ENCODE measurements at regions not wholly inside any gene's neighbourhood (a gene's known extent, or its start where the extent isn't known, plus 50 kb on each side); places are given as distances from the start of the nearest gene placed in this dataset.
"Not testable (repeated sequence)": the region's sequence is repeated elsewhere in the genome, so short reads cannot be mapped to it uniquely, and the experiment has no call there.

DNA sequence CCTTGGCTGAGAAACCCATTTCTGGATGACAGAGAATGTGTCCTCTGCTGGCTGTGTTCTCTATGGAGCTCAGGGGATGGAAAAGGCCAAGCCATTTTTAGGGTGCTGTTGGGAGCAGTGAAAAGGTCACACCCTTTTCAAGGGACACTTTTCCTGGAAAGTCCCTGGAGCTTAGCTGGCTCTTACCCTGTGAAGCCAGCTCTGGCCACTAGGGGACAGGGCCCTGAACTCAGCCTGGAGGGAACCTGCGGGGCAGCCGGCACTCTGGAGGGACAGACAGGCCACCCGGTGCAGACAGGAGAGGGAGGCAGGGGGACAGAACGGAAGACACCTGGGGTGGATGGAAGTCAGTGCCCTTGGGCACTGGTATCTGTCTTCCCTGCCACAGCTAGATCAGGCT is 95.3 kb upstream of the ZSCAN2 start:
- not testable (repeated sequence) for H3K36me3 ChIP-seq (ENCODE audit: control insufficient read depth, insufficient read depth, low read length)

GRCh38 chr15:84512324-84512723 is 88.5 kb upstream of the ZSCAN2 start:
- H3K4me1 ChIP-seq (ENCODE audit: control insufficient read depth, insufficient read depth, low read length); H3K9me3 ChIP-seq (ENCODE audit: control insufficient read depth, low read depth, low read length); H3K4me3 ChIP-seq (ENCODE audit: low read length); DNase-seq; H3K36me3 ChIP-seq (ENCODE audit: control insufficient read depth, insufficient read depth, low read length); H3K27ac ChIP-seq (ENCODE audit: low read length); H3K27me3 ChIP-seq (ENCODE audit: control insufficient read depth, insufficient read depth, low read length): not testable (repeated sequence)
- no CpG with 5 or more reads among the region's 9 CpGs for WGBS (ENCODE audit: insufficient coverage, low lambda C conversion rate)

More for the DNA sequence above, 95.3 kb upstream of the ZSCAN2 start:
- not testable (repeated sequence) for H3K4me1 ChIP-seq (ENCODE audit: control insufficient read depth, insufficient read depth, low read length); H3K9me3 ChIP-seq (ENCODE audit: control insufficient read depth, low read depth, low read length); H3K27me3 ChIP-seq (ENCODE audit: control insufficient read depth, insufficient read depth, low read length); DNase-seq; H3K27ac ChIP-seq (ENCODE audit: low read length); H3K4me3 ChIP-seq (ENCODE audit: low read length)
- WGBS (ENCODE audit: insufficient coverage, low lambda C conversion rate), result no CpG with 5 or more reads among the region's 4 CpGs

DNA sequence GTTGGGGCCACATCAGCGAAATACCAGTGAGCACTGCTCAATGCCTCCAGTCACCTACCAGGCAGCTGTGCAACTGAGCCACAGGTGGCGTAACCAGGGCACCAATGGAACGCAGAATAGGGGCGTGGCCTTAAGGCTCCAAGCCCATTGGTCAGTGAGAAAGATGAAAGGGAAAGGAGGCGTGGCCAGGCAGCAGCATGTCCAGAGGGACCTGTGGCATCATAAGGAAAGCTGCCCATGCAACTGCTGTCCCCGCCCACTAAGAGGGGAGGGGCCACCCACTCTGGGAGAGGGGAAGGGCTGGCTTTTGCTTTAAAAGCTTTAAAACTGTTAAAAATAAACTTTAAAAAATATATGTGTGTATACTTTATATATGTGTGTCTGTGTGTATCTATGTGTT is 84.0 kb upstream of the ZSCAN2 start:
- not testable (repeated sequence) for H3K4me1 ChIP-seq (ENCODE audit: control insufficient read depth, insufficient read depth, low read length); H3K4me3 ChIP-seq (ENCODE audit: low read length); H3K9me3 ChIP-seq (ENCODE audit: control insufficient read depth, low read depth, low read length); H3K27me3 ChIP-seq (ENCODE audit: control insufficient read depth, insufficient read depth, low read length); DNase-seq; H3K27ac ChIP-seq (ENCODE audit: low read length); H3K36me3 ChIP-seq (ENCODE audit: control insufficient read depth, insufficient read depth, low read length)
- no CpG with 5 or more reads among the region's 6 CpGs for WGBS (ENCODE audit: insufficient coverage, low lambda C conversion rate)

DNA sequence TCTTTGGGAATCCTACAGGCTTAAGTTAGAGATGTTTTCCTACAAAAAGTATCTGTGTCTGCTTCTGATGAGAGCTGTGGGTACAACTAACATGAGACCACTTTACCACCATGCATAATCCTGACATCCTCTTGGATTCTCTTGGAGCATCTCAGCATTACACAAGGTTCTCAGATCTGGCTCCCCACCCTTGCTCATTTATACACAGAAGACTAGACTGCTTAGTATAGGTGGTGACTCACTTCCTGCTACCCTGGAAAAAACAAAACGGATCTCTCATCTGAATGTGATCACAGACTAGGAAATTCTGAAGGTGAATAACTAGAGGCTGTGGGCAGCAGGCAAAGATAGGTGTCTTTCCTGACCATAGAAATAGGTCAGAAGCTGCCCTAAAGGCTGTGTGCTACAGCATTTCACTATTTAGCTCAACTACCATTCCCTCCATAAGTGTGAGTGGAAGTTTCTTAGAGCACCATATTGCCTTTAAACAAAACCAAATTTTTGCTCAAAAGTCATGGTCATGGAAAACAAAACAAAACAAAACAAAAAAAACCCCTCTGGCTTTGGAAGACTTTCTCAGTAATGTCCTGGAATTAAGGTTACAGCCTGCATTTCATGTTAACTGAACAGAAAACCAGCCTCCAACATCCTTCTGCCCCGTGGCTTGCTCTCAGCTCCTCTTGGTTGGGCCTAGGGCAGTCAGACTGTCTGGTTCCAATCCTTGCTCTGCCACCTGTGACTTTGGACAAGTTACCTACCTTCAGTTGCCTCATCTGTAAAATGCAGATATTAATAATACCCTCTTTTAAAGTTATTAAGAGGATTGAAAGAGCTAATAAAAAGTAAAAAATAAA is 75.1 kb upstream of the ZSCAN2 start:
- H3K9me3 ChIP-seq (ENCODE audit: control insufficient read depth, low read depth, low read length); H3K4me3 ChIP-seq (ENCODE audit: low read length); H3K27ac ChIP-seq (ENCODE audit: low read length); H3K4me1 ChIP-seq (ENCODE audit: control insufficient read depth, insufficient read depth, low read length); DNase-seq; H3K36me3 ChIP-seq (ENCODE audit: control insufficient read depth, insufficient read depth, low read length); H3K27me3 ChIP-seq (ENCODE audit: control insufficient read depth, insufficient read depth, low read length): not testable (repeated sequence)
- no CpG with 5 or more reads among the region's 2 CpGs for whole genome bisulfite sequencing (ENCODE audit: insufficient coverage, low lambda C conversion rate)

DNA sequence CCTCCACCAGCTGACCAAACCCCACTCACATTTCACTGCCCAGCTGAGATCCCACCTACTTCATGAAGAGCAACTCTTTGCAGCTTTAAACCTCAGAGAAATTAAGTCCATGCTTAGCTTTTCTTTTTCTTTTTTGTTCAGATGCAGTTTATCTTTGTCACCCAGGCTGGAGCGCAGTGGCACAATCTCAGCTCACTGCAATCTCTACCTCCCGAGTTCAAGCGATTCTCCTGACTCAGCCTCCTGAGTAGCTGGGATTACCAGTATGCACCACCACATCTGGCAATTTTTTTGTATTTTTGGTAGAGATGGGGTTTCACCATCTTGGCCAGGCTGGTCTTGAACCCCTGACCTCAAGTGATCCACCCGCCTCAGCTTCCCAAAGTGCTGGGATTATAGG is 70.1 kb upstream of the ZSCAN2 start:
- not testable (repeated sequence) for H3K4me1 ChIP-seq (ENCODE audit: control insufficient read depth, insufficient read depth, low read length)

GRCh38 chr15:84531223-84531622 is 69.6 kb upstream of the ZSCAN2 start:
- not testable (repeated sequence) for H3K27ac ChIP-seq (ENCODE audit: low read length); H3K27me3 ChIP-seq (ENCODE audit: control insufficient read depth, insufficient read depth, low read length); H3K4me1 ChIP-seq (ENCODE audit: control insufficient read depth, insufficient read depth, low read length); DNase-seq; H3K9me3 ChIP-seq (ENCODE audit: control insufficient read depth, low read depth, low read length); H3K4me3 ChIP-seq (ENCODE audit: low read length); H3K36me3 ChIP-seq (ENCODE audit: control insufficient read depth, insufficient read depth, low read length)
- WGBS (ENCODE audit: insufficient coverage, low lambda C conversion rate), result no CpG with 5 or more reads among the region's 1 CpG

More for the DNA sequence above, 70.1 kb upstream of the ZSCAN2 start:
- not testable (repeated sequence) for H3K27ac ChIP-seq (ENCODE audit: low read length); H3K4me3 ChIP-seq (ENCODE audit: low read length); H3K27me3 ChIP-seq (ENCODE audit: control insufficient read depth, insufficient read depth, low read length); H3K36me3 ChIP-seq (ENCODE audit: control insufficient read depth, insufficient read depth, low read length); H3K9me3 ChIP-seq (ENCODE audit: control insufficient read depth, low read depth, low read length); DNase-seq
- WGBS (ENCODE audit: insufficient coverage, low lambda C conversion rate), result no CpG with 5 or more reads among the region's 4 CpGs

DNA sequence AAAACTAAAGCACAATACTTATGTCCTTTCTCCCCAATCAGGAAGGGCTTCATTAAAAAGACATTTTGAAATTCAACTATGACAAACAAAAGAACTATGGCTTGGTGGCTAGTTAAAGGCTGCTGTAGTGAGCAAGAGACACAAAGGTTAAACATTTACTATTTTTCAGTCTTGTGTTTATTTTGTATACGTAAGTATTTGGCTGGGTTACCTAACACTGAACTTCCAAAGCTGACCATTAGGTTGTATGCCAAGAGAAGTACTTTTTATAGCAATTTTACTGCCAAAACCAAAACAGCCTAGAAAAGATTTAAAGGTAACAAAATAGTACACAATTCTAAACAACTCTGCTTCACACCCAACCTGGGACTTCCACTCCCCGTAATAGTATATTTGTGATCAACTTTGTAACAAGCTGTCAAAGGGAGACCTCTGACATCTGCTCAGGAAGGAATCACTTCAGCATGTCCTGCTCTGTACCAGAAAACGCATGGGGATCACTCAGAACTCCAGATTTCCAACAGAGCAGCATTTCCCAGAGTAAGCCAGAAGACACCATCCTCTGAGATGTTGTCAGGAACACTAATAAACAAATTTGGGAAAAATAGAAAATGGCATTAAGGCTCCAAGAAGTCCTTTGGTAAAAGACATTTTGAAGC is 69.0 kb upstream of the ZSCAN2 start:
- not testable (repeated sequence) for H3K36me3 ChIP-seq (ENCODE audit: control insufficient read depth, insufficient read depth, low read length); H3K4me1 ChIP-seq (ENCODE audit: control insufficient read depth, insufficient read depth, low read length); H3K4me3 ChIP-seq (ENCODE audit: low read length); H3K9me3 ChIP-seq (ENCODE audit: control insufficient read depth, low read depth, low read length); H3K27ac ChIP-seq (ENCODE audit: low read length); H3K27me3 ChIP-seq (ENCODE audit: control insufficient read depth, insufficient read depth, low read length)
- no CpG with 5 or more reads among the region's 3 CpGs for WGBS (ENCODE audit: insufficient coverage, low lambda C conversion rate)
- DNase-seq, result peak in 1 of 2 donors; percentile 41

GRCh38 chr15:84533705-84534104 is 67.1 kb upstream of the ZSCAN2 start:
- WGBS (ENCODE audit: insufficient coverage, low lambda C conversion rate), result no CpG with 5 or more reads among the region's 2 CpGs

GRCh38 chr15:84534561-84535235 is 66.1 kb upstream of the ZSCAN2 start:
- DNase-seq; H3K4me1 ChIP-seq (ENCODE audit: control insufficient read depth, insufficient read depth, low read length); H3K27me3 ChIP-seq (ENCODE audit: control insufficient read depth, insufficient read depth, low read length); H3K9me3 ChIP-seq (ENCODE audit: control insufficient read depth, low read depth, low read length); H3K36me3 ChIP-seq (ENCODE audit: control insufficient read depth, insufficient read depth, low read length); H3K27ac ChIP-seq (ENCODE audit: low read length); H3K4me3 ChIP-seq (ENCODE audit: low read length): not testable (repeated sequence)
- WGBS (ENCODE audit: insufficient coverage, low lambda C conversion rate), result 83% methylated on average over 2 of the region's 4 CpGs

More at GRCh38 chr15:84533705-84534104, 67.1 kb upstream of the ZSCAN2 start:
- H3K4me1 ChIP-seq (ENCODE audit: control insufficient read depth, insufficient read depth, low read length); H3K27me3 ChIP-seq (ENCODE audit: control insufficient read depth, insufficient read depth, low read length); H3K27ac ChIP-seq (ENCODE audit: low read length); H3K4me3 ChIP-seq (ENCODE audit: low read length); H3K9me3 ChIP-seq (ENCODE audit: control insufficient read depth, low read depth, low read length); H3K36me3 ChIP-seq (ENCODE audit: control insufficient read depth, insufficient read depth, low read length); DNase-seq: not testable (repeated sequence)

GRCh38 chr15:84536181-84536580 is 64.6 kb upstream of the ZSCAN2 start:
- not testable (repeated sequence) for H3K36me3 ChIP-seq (ENCODE audit: control insufficient read depth, insufficient read depth, low read length); H3K27me3 ChIP-seq (ENCODE audit: control insufficient read depth, insufficient read depth, low read length); H3K9me3 ChIP-seq (ENCODE audit: control insufficient read depth, low read depth, low read length); H3K4me3 ChIP-seq (ENCODE audit: low read length); H3K4me1 ChIP-seq (ENCODE audit: control insufficient read depth, insufficient read depth, low read length)
- no CpG with 5 or more reads among the region's 3 CpGs for WGBS (ENCODE audit: insufficient coverage, low lambda C conversion rate)
- peak; percentile 47 to 72 for DNase-seq
- peak overlapping the region; percentile 69 for H3K27ac ChIP-seq (ENCODE audit: low read length)

Data from large intestine (tissue), 3 donors.